Embryonic facial prominence (tissue), 1 donor: ENCODE measurements at regions not wholly inside any gene's neighbourhood (a gene's known extent, or its start where the extent isn't known, plus 50 kb on each side); places are given as distances from the start of the nearest gene placed in this dataset.

Experiments used
- DNase-seq: peaks from one replicate; pipeline ENCODE4 v3.0.0-alpha.2; 2016; ENCODE audit errors: extremely low spot score

GRCh38 chr1:104807590-104807989, 1057.9 kb downstream of the AMY1C start:
- DNase-seq: no peak

- DNase-seq: no peak
Observed at GRCh38 chr1:104825401-104825800, 1075.7 kb downstream of the AMY1C start.

- DNase-seq: no peak
Observed at GRCh38 chr1:104830534-104830933, 1080.8 kb downstream of the AMY1C start.

GRCh38 chr1:104852151-104852550, 1102.5 kb downstream of the AMY1C start:
- no peak for DNase-seq

- no peak for DNase-seq
Observed at GRCh38 chr1:104853276-104853675, 1103.6 kb downstream of the AMY1C start.

- no peak for DNase-seq
Observed at GRCh38 chr1:104854529-104854928, 1104.8 kb downstream of the AMY1C start.

DNA sequence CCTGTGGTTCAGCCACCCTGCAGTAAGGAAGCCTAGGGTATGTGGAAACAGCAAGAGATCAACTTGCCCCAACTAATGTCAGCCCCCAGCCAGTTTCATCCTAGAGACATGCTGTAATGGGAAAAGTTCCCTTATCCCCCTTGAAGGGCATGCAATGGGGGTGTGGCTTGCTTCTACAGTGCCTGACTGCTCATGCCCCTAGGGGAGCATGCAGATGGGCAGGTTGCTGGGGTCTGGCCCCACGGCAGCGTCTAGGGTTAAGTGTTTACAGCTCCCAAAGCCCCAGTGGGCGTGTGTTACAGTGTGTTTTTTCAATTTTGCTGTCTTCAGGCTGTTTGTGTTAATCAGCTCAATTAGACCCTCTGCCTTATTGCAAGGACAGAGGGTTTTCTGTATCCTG, 1105.9 kb downstream of the AMY1C start:
- DNase-seq: no peak

GRCh38 chr1:104856091-104856490, 1106.4 kb downstream of the AMY1C start:
- no peak for DNase-seq

- DNase-seq: no peak
Observed at GRCh38 chr1:104856518-104856917, 1106.8 kb downstream of the AMY1C start.

DNA sequence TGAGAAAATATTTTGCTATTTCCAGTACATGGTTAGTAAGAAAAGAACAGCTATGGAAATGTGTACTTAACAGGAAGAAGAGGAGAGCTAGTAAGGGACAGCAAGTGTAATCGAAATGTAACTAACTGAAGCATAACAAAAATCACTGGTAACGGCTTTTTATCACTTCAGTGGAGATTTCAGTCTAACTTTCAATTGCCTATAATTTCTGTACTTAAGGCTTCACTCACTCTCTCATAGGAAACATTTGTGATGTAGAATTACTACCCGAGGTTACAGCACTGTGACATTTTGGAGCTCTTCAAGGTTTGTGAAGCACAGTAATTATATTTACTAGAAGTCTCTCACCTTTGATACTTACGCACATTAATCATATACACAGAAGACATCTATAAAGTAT, 1119.1 kb downstream of the AMY1C start:
- DNase-seq: no peak

GRCh38 chr1:104874044-104874443, 1124.3 kb downstream of the AMY1C start:
- DNase-seq: no peak

- DNase-seq: no peak
Observed at GRCh38 chr1:104878203-104878909, 1128.7 kb downstream of the AMY1C start.

- DNase-seq: no peak
Observed at GRCh38 chr1:104884939-104885338, 1135.2 kb downstream of the AMY1C start.

DNA sequence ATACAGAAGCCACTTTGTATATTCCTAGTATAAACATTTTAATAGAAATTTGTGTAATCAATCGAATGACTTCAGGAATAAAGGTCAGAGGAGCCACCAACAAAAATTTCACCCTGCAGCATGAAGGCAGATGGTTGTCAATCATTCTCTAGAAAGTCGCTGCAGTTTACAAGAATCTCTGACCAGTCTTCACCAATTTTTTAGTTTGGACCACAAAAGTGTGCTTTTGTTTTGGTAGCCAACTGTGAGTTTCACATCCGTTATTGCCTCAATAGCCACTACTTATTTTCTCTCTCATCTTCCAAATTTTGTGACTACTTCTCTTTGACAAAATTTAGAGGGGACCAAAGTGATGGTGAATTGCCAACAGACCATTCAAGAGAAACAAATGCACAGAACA, 1155.6 kb downstream of the AMY1C start:
- no peak for DNase-seq

GRCh38 chr1:104906141-104906540, 1156.4 kb downstream of the AMY1C start:
- DNase-seq: no peak

GRCh38 chr1:104919188-104919587, 1169.5 kb downstream of the AMY1C start:
- no peak for DNase-seq

DNA sequence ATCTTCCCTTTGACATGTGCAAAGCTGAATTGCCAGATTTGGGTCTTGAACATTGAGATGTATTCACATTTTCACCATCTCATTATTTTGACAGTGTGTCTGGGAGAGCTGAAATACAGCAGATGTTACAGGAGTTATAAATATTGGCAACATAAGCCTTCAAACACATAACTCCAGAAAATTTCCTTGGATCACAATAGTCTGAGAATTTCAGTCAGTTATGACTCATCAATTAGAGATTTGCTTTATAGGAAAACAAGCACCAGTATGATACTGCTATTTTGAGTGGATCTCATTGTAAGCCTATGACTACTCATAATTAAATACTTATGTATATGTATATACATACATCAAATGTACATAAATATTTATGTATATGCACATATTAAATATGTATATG, 1171.8 kb downstream of the AMY1C start:
- DNase-seq: peak; percentile 13

DNA sequence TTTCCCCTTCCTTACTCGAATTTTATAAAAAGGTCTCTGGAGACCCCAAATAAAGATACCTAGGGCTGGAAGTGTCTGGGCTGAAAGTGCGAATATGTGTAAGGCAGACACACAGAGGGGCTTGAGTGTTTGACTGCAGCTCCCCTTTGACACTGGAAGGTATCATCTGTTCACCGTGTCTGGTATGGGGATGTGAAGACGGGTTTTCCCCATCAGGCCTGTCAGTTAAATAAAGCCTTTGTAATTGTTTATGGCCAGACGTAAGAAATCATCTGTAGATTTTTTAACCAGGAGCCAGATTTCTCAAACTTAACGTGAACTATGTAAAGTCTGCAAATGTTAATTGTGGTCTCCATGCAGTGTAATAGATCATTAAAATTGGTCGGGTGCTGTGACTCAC, 1173.4 kb downstream of the AMY1C start:
- DNase-seq: no peak

DNA sequence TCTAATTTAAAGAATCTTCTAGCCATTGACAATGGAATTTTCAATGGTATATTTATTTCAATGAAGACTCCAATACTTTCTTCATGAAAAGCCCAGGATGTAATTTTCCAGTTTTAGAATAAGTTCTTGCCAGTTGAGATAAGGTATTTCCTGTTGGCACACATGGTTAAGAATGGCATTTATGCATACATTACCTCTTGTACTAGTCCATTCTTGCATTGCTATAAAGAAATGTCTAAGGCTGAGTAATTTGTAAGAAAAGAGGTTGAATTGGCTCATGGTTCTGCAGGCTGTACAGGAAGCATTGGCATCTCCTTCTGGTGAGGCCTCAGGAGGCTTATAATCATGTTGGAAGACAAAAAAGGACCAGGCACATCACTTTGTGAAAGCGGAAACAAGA, 1179.6 kb downstream of the AMY1C start:
- DNase-seq: no peak

DNA sequence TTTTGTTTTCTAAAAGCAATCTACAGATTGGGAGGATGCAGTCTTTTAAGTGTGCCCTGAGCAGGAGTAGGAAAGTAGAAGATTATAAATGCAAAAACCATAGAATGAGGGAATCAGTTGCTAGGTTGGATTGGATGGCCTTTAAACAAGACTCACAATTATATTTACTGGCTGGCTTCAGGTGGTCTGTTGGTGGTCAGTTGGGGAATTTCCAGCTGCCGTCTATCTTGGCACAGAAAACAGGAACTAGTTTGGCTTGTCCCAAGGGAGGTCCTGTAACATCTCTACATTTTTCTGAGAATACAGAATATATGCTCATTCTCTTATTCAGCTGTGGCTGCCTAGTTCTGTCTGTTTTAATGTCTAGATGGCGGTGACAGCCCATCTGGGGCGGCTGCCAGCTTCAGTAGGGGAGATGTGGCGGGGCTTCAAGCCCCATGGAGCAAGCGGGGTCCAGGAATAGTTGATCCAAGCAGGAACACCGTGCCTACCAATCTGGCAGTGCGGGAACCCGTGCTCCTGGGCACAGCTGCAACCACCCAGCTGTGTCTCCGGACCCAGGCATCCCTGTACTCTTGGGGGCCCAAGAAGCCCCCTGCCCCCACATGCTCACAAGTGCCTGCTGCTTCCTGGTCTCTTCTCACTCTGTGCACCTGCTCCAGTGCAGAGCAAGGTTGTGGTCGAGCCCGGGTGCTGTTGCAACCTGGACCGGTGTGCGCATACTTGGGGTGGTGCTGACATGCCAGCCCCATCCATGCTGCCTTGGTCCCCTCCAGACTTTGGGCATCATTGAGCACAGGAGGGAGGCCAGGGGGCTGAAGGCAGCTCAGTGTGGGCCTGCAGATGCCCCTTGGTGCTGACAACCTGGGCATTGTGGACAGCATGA, 1182.6 kb downstream of the AMY1C start:
- no peak for DNase-seq

GRCh38 chr1:104932949-104933679, 1183.4 kb downstream of the AMY1C start:
- DNase-seq: no peak

DNA sequence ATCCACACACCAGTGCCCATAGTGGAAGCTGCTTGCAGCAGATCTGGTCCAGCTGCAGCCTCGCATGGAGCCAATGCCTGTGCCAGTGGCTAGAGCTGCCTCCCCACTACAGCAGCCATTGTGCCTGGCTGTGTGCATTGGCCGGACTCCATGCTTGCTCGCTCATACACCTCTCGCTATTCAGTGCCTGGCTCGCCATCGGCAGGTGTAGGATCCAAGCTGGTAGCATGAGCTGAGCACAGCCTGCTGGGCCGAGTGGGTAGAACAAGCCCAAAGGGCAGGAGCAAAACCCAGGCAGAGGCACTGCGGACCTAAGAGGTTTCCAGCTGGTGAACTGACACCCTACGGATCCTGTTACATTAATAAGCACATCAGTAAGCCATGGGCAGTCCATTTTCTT, 1184.1 kb downstream of the AMY1C start:
- no peak for DNase-seq
